Stomach (tissue), 4 donors: ENCODE measurements at regions not wholly inside any gene's neighbourhood (a gene's known extent, or its start where the extent isn't known, plus 50 kb on each side); places are given as distances from the start of the nearest gene placed in this dataset.

ENCODE experiments used
- CTCF ChIP-seq, 7 experiments: fragments of 450-650 bp in 4 of 7; fragments of 200-600 bp in 3 of 7; sonication (generic) in 3 of 7; IDR thresholded peaks; one replicate each; pipeline ENCODE4 v1.5.1; 2016 to 2019; ENCODE audit warnings: antibody characterized with exemption in 7 of 7, control low read depth in 2 of 7, mild to moderate bottlenecking in 1 of 7
- EP300 ChIP-seq: sonication (generic); formaldehyde crosslinking; IDR thresholded peaks from one replicate; pipeline ENCODE4 v1.6.1; 2017; ENCODE audit warnings: antibody characterized with exemption
- POLR2A ChIP-seq, 4 donors: fragments of 450-650 bp; IDR thresholded peaks; one replicate each; pipeline ENCODE4 v1.6.1; 2016; ENCODE audit warnings: antibody characterized with exemption in 4 of 4, control low read depth in 2 of 4, mild to moderate bottlenecking in 1 of 4, moderate library complexity in 1 of 4

GRCh38 chr4:110821186-110821585, 198.3 kb upstream of the PITX2 start:
- TF ChIP-seq CTCF (IDR thresholded peaks at IDR 0.05): no peak
- no peak for TF ChIP-seq POLR2A (IDR thresholded peaks at IDR 0.05)
- TF ChIP-seq EP300: no peak
